Breast epithelium (tissue), 4 donors: ENCODE measurements at regions not wholly inside any gene's neighbourhood (a gene's known extent, or its start where the extent isn't known, plus 50 kb on each side); places are given as distances from the start of the nearest gene placed in this dataset.

Experiments used
- DNase-seq, 2 donors: peaks; one replicate each; pipeline ENCODE4 v3.0.0-alpha.2; 2019; ENCODE audit warnings: low spot score in 2 of 2
- H3K27ac ChIP-seq, 2 donors: fragments of 200-600 bp; sonication (generic) in 1 of 2; one replicate each; pipeline ENCODE4 v1.5.1; 2016 to 2019; ENCODE audit warnings: mild to moderate bottlenecking in 1 of 2
- H3K27me3 ChIP-seq, 2 donors: fragments of 200-600 bp; sonication (generic) in 1 of 2; one replicate each; pipeline versions ENCODE4 v1.5.1 to v1.6.0; 2017 to 2019; ENCODE audit warnings: control low read depth in 1 of 2, mild to moderate bottlenecking in 1 of 2
- H3K36me3 ChIP-seq: fragments of 200-600 bp; one replicate; pipeline ENCODE4 v1.5.1; 2019
- H3K4me1 ChIP-seq, 2 donors: fragments of 200-600 bp; sonication (generic); one replicate each; pipeline ENCODE4 v1.5.1; 2016 to 2019; ENCODE audit warnings: control low read depth in 1 of 2
- H3K4me3 ChIP-seq, 3 donors: fragments of 200-600 bp; sonication (generic); 1 replicate in 2 of 3; 2 replicates in 1 of 3; pipeline ENCODE4 v1.5.1; 2016 to 2019; ENCODE audit warnings: mild to moderate bottlenecking in 3 of 3, moderate library complexity in 2 of 3
- H3K9me3 ChIP-seq, 2 donors: fragments of 200-600 bp; sonication (generic) in 1 of 2; one replicate each; pipeline ENCODE4 v1.5.1; 2016 to 2019; ENCODE audit warnings: control low read depth in 1 of 2
- CTCF ChIP-seq, 3 donors: fragments of 450-650 bp; IDR thresholded peaks; one replicate each; pipeline ENCODE4 v1.5.1; 2016 to 2017; ENCODE audit warnings: antibody characterized with exemption in 3 of 3, mild to moderate bottlenecking in 3 of 3, moderate library complexity in 3 of 3
- POLR2A ChIP-seq: fragments of 450-650 bp; IDR thresholded peaks from one replicate; pipeline ENCODE4 v1.6.1; 2016; ENCODE audit warnings: antibody characterized with exemption, mild to moderate bottlenecking, moderate library complexity
- POLR2AphosphoS5 ChIP-seq, 3 donors: sonication (generic); formaldehyde crosslinking; IDR thresholded peaks; one replicate each; pipeline ENCODE4 v1.6.1; 2017; ENCODE audit warnings: antibody characterized with exemption in 3 of 3
- intact Hi-C: fragments of 100-400 bp; cut with DNase I; formaldehyde crosslinking; loops from one replicate; pipeline ENCODE4 v1.15.1; 2023; ENCODE audit warnings: low total_unique reads

- DNase-seq = no peak
- TF ChIP-seq CTCF (IDR thresholded peaks at IDR 0.05) (no peak), POLR2AphosphoS5 (IDR thresholded peaks at IDR 0.05) (no peak), POLR2A (no peak)
- Histone ChIP-seq H3K27ac (peak overlapping the region in 1 of 2 donors; percentile 30), H3K9me3 (no peaks in the 10 kb centered on the region), H3K27me3 (no peaks in the 10 kb centered on the region), H3K4me3 (peak overlapping the region in 1 of 3 donors; percentile 2), H3K4me1 (no peaks in the 10 kb centered on the region), H3K36me3 (no peaks in the 10 kb centered on the region)
- intact Hi-C loops = no loop called here
These were observed 303.4 kb downstream of the THBS2 start for GRCh38 chr6:168949981-168950857.

- Histone ChIP-seq H3K27ac (no peak overlapping the region), H3K4me1 (no peaks in the 10 kb centered on the region), H3K27me3 (no peaks in the 10 kb centered on the region), H3K36me3 (no peaks in the 10 kb centered on the region), H3K4me3 (no peak overlapping the region), H3K9me3 (no peaks in the 10 kb centered on the region)
- DNase-seq = no peak
- TF ChIP-seq POLR2A (no peak), CTCF (IDR thresholded peaks at IDR 0.05) (no peak), POLR2AphosphoS5 (IDR thresholded peaks at IDR 0.05) (no peak)
- intact Hi-C loops = no loop called here
These were observed 304.6 kb downstream of the THBS2 start for GRCh38 chr6:168948990-168949531.

GRCh38 chr6:168948002-168948401, 305.6 kb downstream of the THBS2 start:
- no peaks in the 10 kb centered on the region for H3K27me3 ChIP-seq
- H3K4me3 ChIP-seq = no peak overlapping the region
- no peak for TF ChIP-seq POLR2AphosphoS5 (IDR thresholded peaks at IDR 0.05)
- no peak for TF ChIP-seq POLR2A
- TF ChIP-seq CTCF (IDR thresholded peaks at IDR 0.05) = no peak
- H3K36me3 ChIP-seq = no peaks in the 10 kb centered on the region
- no peaks in the 10 kb centered on the region for H3K4me1 ChIP-seq
- H3K27ac ChIP-seq = no peak overlapping the region
- intact Hi-C loops = no loop called here
- no peak for DNase-seq
- H3K9me3 ChIP-seq = no peaks in the 10 kb centered on the region

- Histone ChIP-seq H3K4me1 (no peaks in the 10 kb centered on the region), H3K9me3 (no peaks in the 10 kb centered on the region), H3K27ac (no peak overlapping the region), H3K4me3 (no peak overlapping the region), H3K27me3 (no peaks in the 10 kb centered on the region), H3K36me3 (no peaks in the 10 kb centered on the region)
- no peak for TF ChIP-seq POLR2AphosphoS5 (IDR thresholded peaks at IDR 0.05)
- TF ChIP-seq POLR2A = no peak
- no peak for TF ChIP-seq CTCF (IDR thresholded peaks at IDR 0.05)
- DNase-seq = no peak
- intact Hi-C loops = no loop called here
These were observed 310.3 kb downstream of the THBS2 start for GRCh38 chr6:168943231-168943905.

- no peaks in the 10 kb centered on the region for H3K4me1 ChIP-seq
- H3K36me3 ChIP-seq = no peaks in the 10 kb centered on the region
- DNase-seq = no peak
- no peak overlapping the region for H3K27ac ChIP-seq
- TF ChIP-seq POLR2AphosphoS5 (IDR thresholded peaks at IDR 0.05) (no peak), CTCF (IDR thresholded peaks at IDR 0.05) (no peak), POLR2A (no peak)
- intact Hi-C loops = no loop called here
- H3K9me3 ChIP-seq = no peaks in the 10 kb centered on the region
- no peaks in the 10 kb centered on the region for H3K27me3 ChIP-seq
- no peak overlapping the region for H3K4me3 ChIP-seq
These were observed 311.0 kb downstream of the THBS2 start for GRCh38 chr6:168942646-168943045.
